ENCODE measurements at regions not wholly inside any gene's neighbourhood (a gene's known extent, or its start where the extent isn't known, plus 50 kb on each side); places are given as distances from the start of the nearest gene placed in this dataset.

DNA sequence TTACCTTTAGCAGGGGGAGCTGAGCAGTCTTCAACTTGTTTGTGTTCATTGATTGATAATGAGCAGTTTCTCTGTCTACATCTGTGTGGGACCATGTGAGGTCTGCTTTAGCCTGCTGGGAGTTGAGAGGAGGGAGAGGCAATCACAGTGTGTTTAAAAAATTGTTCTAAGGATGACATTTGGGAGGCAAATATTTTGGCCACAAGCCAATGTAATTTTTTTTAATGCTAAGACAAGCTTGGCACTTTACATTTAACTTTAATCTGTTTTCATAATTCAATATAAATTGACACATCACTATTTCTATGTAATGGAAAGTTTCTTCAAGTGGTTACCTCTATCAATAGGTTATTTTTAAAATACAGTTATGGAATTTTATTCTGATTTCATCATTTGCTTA is 55.9 kb upstream of the SEMA3A start:
- TF ChIP-seq TAF1 (IDR thresholded peaks at IDR 0.05; ENCODE audit: borderline replicate concordance, insufficient read depth, low read length), result no peak
- TF ChIP-seq, protein P1, sequence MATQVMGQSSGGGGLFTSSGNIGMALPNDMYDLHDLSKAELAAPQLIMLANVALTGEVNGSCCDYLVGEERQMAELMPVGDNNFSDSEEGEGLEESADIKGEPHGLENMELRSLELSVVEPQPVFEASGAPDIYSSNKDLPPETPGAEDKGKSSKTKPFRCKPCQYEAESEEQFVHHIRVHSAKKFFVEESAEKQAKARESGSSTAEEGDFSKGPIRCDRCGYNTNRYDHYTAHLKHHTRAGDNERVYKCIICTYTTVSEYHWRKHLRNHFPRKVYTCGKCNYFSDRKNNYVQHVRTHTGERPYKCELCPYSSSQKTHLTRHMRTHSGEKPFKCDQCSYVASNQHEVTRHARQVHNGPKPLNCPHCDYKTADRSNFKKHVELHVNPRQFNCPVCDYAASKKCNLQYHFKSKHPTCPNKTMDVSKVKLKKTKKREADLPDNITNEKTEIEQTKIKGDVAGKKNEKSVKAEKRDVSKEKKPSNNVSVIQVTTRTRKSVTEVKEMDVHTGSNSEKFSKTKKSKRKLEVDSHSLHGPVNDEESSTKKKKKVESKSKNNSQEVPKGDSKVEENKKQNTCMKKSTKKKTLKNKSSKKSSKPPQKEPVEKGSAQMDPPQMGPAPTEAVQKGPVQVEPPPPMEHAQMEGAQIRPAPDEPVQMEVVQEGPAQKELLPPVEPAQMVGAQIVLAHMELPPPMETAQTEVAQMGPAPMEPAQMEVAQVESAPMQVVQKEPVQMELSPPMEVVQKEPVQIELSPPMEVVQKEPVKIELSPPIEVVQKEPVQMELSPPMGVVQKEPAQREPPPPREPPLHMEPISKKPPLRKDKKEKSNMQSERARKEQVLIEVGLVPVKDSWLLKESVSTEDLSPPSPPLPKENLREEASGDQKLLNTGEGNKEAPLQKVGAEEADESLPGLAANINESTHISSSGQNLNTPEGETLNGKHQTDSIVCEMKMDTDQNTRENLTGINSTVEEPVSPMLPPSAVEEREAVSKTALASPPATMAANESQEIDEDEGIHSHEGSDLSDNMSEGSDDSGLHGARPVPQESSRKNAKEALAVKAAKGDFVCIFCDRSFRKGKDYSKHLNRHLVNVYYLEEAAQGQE (IDR thresholded peaks at IDR 0.05; ENCODE audit: insufficient read depth in 1 of 2, low read depth in 2 of 2, low read length in 2 of 2), result no peak
- TF ChIP-seq POLR2AphosphoS5 (IDR thresholded peaks at IDR 0.05; ENCODE audit: low read depth, low read length), result no peak
- no peak for TF ChIP-seq SIN3A (IDR thresholded peaks at IDR 0.05; ENCODE audit: borderline replicate concordance, insufficient read depth, low read length)

Measured in PFSK-1 (cell line).